LNCAP (cell line): ENCODE measurements at regions not wholly inside any gene's neighbourhood (a gene's known extent, or its start where the extent isn't known, plus 50 kb on each side); places are given as distances from the start of the nearest gene placed in this dataset.

Experiments
- CTCF ChIP-seq: fragments of 450-650 bp; IDR thresholded peaks from 2 replicates; pipeline ENCODE4 v1.5.1; 2017; ENCODE audit warnings: mild to moderate bottlenecking

- TF ChIP-seq CTCF = no peak
Measured at GRCh38 chr12:85630851-85631250, 205.4 kb downstream of the RASSF9 start.

- TF ChIP-seq CTCF = no peak
Measured at GRCh38 chr12:85632390-85632789, 203.8 kb downstream of the RASSF9 start.

- no peak for TF ChIP-seq CTCF
Measured at GRCh38 chr12:85633491-85633890, 202.7 kb downstream of the RASSF9 start.

- no peak for TF ChIP-seq CTCF
Measured at GRCh38 chr12:85639834-85640233, 196.4 kb downstream of the RASSF9 start.

GRCh38 chr12:85641796-85642195 lies 194.4 kb downstream of the RASSF9 start:
- no peak for TF ChIP-seq CTCF

- no peak for TF ChIP-seq CTCF
Measured at GRCh38 chr12:85642288-85642687, 193.9 kb downstream of the RASSF9 start.

GRCh38 chr12:85642808-85643207 lies 193.4 kb downstream of the RASSF9 start:
- TF ChIP-seq CTCF = peak; percentile 46; the same call in 1 of the 2 replicates

- TF ChIP-seq CTCF = no peak
Measured at GRCh38 chr12:85644508-85644907, 191.7 kb downstream of the RASSF9 start.
